HL-60 (cell line): ENCODE measurements at regions not wholly inside any gene's neighbourhood (a gene's known extent, or its start where the extent isn't known, plus 50 kb on each side); places are given as distances from the start of the nearest gene placed in this dataset.

Experiments
- GABPA ChIP-seq: IDR thresholded peaks from 2 replicates; pipeline ENCODE4 v1.6.1; 2012; ENCODE audit warnings: low read depth
- POLR2AphosphoS5 ChIP-seq: IDR thresholded peaks from 2 replicates; pipeline ENCODE4 v1.6.1; 2012; ENCODE audit warnings: low read depth
- SPI1 ChIP-seq: IDR thresholded peaks from 2 replicates; pipeline ENCODE4 v1.6.1; 2012; ENCODE audit warnings: low read depth, mild to moderate bottlenecking, borderline replicate concordance
- TF ChIP-seq, protein P1 (sequence below): IDR thresholded peaks from one replicate; pipeline ENCODE4 v1.5.1; 2011; ENCODE audit warnings: low read length, control low read depth, inconsistent platforms; ENCODE audit not compliant: insufficient read depth
- TF ChIP-seq, protein P2 (sequence below): IDR thresholded peaks from 2 replicates; pipeline ENCODE4 v1.6.1; 2012; ENCODE audit warnings: low read depth; ENCODE audit not compliant: insufficient replicate concordance

DNA sequence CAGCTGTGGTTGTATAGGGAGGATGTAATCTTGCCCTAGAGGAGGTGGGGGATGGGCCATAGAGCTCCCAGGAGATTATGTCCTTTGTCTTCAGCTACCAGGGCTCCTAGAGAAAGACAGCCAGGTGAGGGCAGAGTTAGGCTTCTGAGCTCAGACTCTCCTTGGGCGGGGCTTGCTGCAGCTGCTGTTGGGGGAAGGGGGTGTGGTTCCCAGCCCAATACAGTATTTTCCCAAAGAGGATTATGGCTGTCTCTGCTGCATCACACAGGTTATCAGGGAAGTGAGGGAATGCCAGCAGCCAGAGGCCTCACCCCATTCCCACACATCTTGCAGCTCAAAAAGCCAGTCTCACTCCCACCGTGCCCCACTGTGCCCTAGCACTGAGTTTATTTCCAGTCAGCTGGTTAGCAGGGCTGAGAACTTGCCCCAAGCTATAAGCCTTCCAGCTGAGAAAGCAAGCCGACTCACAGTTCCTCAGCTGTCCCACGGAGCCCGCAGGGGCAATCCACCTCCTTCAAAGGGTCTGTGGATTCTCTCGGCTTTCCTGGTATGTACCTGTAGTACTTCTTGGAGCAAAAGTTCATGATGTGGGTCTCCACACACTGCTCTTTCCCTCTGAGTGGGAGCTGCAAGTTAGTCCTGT lies 217.3 kb upstream of the CPNE8 start:
- TF ChIP-seq, protein P1, sequence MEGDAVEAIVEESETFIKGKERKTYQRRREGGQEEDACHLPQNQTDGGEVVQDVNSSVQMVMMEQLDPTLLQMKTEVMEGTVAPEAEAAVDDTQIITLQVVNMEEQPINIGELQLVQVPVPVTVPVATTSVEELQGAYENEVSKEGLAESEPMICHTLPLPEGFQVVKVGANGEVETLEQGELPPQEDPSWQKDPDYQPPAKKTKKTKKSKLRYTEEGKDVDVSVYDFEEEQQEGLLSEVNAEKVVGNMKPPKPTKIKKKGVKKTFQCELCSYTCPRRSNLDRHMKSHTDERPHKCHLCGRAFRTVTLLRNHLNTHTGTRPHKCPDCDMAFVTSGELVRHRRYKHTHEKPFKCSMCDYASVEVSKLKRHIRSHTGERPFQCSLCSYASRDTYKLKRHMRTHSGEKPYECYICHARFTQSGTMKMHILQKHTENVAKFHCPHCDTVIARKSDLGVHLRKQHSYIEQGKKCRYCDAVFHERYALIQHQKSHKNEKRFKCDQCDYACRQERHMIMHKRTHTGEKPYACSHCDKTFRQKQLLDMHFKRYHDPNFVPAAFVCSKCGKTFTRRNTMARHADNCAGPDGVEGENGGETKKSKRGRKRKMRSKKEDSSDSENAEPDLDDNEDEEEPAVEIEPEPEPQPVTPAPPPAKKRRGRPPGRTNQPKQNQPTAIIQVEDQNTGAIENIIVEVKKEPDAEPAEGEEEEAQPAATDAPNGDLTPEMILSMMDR, result no peak
- TF ChIP-seq, protein P2, sequence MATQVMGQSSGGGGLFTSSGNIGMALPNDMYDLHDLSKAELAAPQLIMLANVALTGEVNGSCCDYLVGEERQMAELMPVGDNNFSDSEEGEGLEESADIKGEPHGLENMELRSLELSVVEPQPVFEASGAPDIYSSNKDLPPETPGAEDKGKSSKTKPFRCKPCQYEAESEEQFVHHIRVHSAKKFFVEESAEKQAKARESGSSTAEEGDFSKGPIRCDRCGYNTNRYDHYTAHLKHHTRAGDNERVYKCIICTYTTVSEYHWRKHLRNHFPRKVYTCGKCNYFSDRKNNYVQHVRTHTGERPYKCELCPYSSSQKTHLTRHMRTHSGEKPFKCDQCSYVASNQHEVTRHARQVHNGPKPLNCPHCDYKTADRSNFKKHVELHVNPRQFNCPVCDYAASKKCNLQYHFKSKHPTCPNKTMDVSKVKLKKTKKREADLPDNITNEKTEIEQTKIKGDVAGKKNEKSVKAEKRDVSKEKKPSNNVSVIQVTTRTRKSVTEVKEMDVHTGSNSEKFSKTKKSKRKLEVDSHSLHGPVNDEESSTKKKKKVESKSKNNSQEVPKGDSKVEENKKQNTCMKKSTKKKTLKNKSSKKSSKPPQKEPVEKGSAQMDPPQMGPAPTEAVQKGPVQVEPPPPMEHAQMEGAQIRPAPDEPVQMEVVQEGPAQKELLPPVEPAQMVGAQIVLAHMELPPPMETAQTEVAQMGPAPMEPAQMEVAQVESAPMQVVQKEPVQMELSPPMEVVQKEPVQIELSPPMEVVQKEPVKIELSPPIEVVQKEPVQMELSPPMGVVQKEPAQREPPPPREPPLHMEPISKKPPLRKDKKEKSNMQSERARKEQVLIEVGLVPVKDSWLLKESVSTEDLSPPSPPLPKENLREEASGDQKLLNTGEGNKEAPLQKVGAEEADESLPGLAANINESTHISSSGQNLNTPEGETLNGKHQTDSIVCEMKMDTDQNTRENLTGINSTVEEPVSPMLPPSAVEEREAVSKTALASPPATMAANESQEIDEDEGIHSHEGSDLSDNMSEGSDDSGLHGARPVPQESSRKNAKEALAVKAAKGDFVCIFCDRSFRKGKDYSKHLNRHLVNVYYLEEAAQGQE, result no peak
- no peak for TF ChIP-seq POLR2AphosphoS5
- no peak for TF ChIP-seq SPI1
- no peak for TF ChIP-seq GABPA
